SK-N-SH (cell line): ENCODE measurements at regions not wholly inside any gene's neighbourhood (a gene's known extent, or its start where the extent isn't known, plus 50 kb on each side); places are given as distances from the start of the nearest gene placed in this dataset.

Experiments
- CTCF ChIA-PET: fragments of 300-600, 350-600 bp; formaldehyde crosslinking; extraction: SDS; loops from one replicate; lab custom pipeline; 2021; lab: Yijun Ruan, JAX
- POLR2A ChIA-PET: fragments of 350-600 bp; sonication (Branson Sonifier 250); formaldehyde crosslinking; extraction: SDS; loops from one replicate; lab custom pipeline; 2020; ENCODE audit warnings: antibody characterized with exemption, inconsistent platforms; lab: Yijun Ruan, JAX
- DNase-seq: peaks from one replicate; pipeline ENCODE4 v3.0.0; 2012
- H2AFZ ChIP-seq: fragments of 200-600 bp; sonication (generic); 2 replicates; pipeline ENCODE4 v1.8.1; 2016; ENCODE audit warnings: antibody characterized with exemption, mild to moderate bottlenecking, low read depth
- H3F3A ChIP-seq: fragments of 200-600 bp; sonication (generic); replicated peaks from 2 replicates; pipeline ENCODE3; 2016; ENCODE audit warnings: antibody characterized with exemption, mild to moderate bottlenecking; ENCODE audit not compliant: insufficient read depth
- H3K27ac ChIP-seq, 2 experiments: fragments of 200-500 bp in 1 of 2; fragments of 200-600 bp in 1 of 2; sonication (Bioruptor generic) in 1 of 2; sonication (generic), shearing (Covaris generic) in 1 of 2; 2 replicates each; pipeline versions ENCODE4 v1.5.1 to v1.6.1; 2014 to 2016; ENCODE audit warnings: low read depth in 2 of 2, inconsistent platforms in 1 of 2, low read length in 1 of 2, mild to moderate bottlenecking in 1 of 2, mixed read lengths in 1 of 2
- H3K27me3 ChIP-seq: fragments of 200-600 bp; sonication (generic), shearing (Covaris generic); 2 replicates; pipeline ENCODE4 v1.6.1; 2016; ENCODE audit warnings: mixed run types; ENCODE audit not compliant: insufficient read depth
- H3K36me3 ChIP-seq, 2 experiments: fragments of 200-500 bp in 1 of 2; fragments of 200-600 bp in 1 of 2; sonication (Bioruptor generic) in 1 of 2; sonication (generic) in 1 of 2; replicated peaks in 1 of 2; 2 replicates each; pipeline versions ENCODE3 to v1.5.1; 2014 to 2016; ENCODE audit warnings: low read length in 1 of 2, mild to moderate bottlenecking in 1 of 2; ENCODE audit not compliant: insufficient read depth in 2 of 2, control insufficient read depth in 1 of 2
- H3K4me1 ChIP-seq, 2 experiments: fragments of 200-500 bp in 1 of 2; fragments of 200-600 bp in 1 of 2; sonication (Bioruptor generic) in 1 of 2; sonication (generic), shearing (Covaris generic) in 1 of 2; 2 replicates each; pipeline versions ENCODE4 v1.5.1 to v1.6.1; 2014 to 2016; ENCODE audit warnings: low read depth in 1 of 2, low read length in 1 of 2, mixed run types in 1 of 2; ENCODE audit not compliant: insufficient read depth in 2 of 2, control insufficient read depth in 1 of 2
- H3K4me2 ChIP-seq: fragments of 200-600 bp; sonication (generic), shearing (Covaris generic); 2 replicates; pipeline ENCODE4 v1.6.1; 2017; ENCODE audit warnings: mixed run types
- H3K4me3 ChIP-seq, 2 experiments: fragments of 200-500 bp in 1 of 2; fragments of 200-600 bp in 1 of 2; sonication (Bioruptor generic) in 1 of 2; sonication (generic), shearing (Covaris generic) in 1 of 2; 2 replicates each; pipeline versions ENCODE4 v1.5.1 to v1.8.1; 2014 to 2016; ENCODE audit warnings: low read depth in 2 of 2, inconsistent platforms in 1 of 2, low read length in 1 of 2, mild to moderate bottlenecking in 1 of 2, mixed read lengths in 1 of 2, moderate library complexity in 1 of 2
- H3K79me2 ChIP-seq: fragments of 200-600 bp; sonication (generic); 2 replicates; pipeline ENCODE4 v1.8.1; 2017; ENCODE audit warnings: mild to moderate bottlenecking; ENCODE audit not compliant: insufficient read depth
- H3K9ac ChIP-seq: fragments of 200-600 bp; sonication (generic); 2 replicates; pipeline ENCODE4 v1.6.1; 2017; ENCODE audit warnings: mixed run types
- H3K9me2 ChIP-seq: fragments of 200-600 bp; sonication (generic); 2 replicates; pipeline ENCODE4 v1.6.1; 2017; ENCODE audit warnings: mixed run types
- H3K9me3 ChIP-seq: fragments of 200-600 bp; sonication (generic); 2 replicates; pipeline ENCODE4 v1.6.1; 2017; ENCODE audit warnings: mixed run types, mild to moderate bottlenecking, moderate library complexity
- H4K20me1 ChIP-seq: fragments of 200-600 bp; sonication (generic); 2 replicates; pipeline ENCODE4 v1.6.1; 2017; ENCODE audit warnings: mild to moderate bottlenecking, mixed run types; ENCODE audit not compliant: insufficient read depth
- EP300 ChIP-seq, 2 experiments: IDR thresholded peaks; 2 replicates each; pipeline versions ENCODE4 v1.4.0 to v1.6.1; 2012; ENCODE audit warnings: borderline replicate concordance in 1 of 2, low read depth in 1 of 2, low read length in 1 of 2
- EZH2phosphoT487 ChIP-seq: fragments of 200-600 bp; sonication (generic); IDR thresholded peaks from 2 replicates; pipeline ENCODE4 v1.6.1; 2017; ENCODE audit warnings: low read depth, mixed run types, mild to moderate bottlenecking, antibody characterized with exemption, moderate library complexity, borderline replicate concordance
- FOXJ3 ChIP-seq: sonication (generic); formaldehyde crosslinking; IDR thresholded peaks from 2 replicates; pipeline ENCODE4 v1.5.1; 2020; ENCODE audit warnings: mild to moderate bottlenecking, missing genetic modification reagents
- MXI1 ChIP-seq: IDR thresholded peaks from 2 replicates; pipeline ENCODE4 v1.6.1; 2012; ENCODE audit warnings: mild to moderate bottlenecking, low read depth, low read length, improper control_type of control experiment
- NRF1 ChIP-seq: IDR thresholded peaks from 2 replicates; pipeline ENCODE4 v1.6.1; 2012; ENCODE audit warnings: low read depth, mild to moderate bottlenecking, low read length
- REST ChIP-seq: IDR thresholded peaks from 2 replicates; pipeline ENCODE4 v1.6.1; 2012; ENCODE audit warnings: mild to moderate bottlenecking, low read depth, low read length, moderate library complexity
- RFX5 ChIP-seq: IDR thresholded peaks from 2 replicates; pipeline ENCODE4 v1.6.1; 2012; ENCODE audit warnings: mild to moderate bottlenecking, improper control_type of control experiment, low read length
- SIN3A ChIP-seq: IDR thresholded peaks from 2 replicates; pipeline ENCODE4 v1.6.1; 2012; ENCODE audit warnings: low read depth, mild to moderate bottlenecking, low read length, moderate library complexity, borderline replicate concordance
- YY1 ChIP-seq: IDR thresholded peaks from 2 replicates; pipeline ENCODE4 v1.4.0; 2012; ENCODE audit warnings: low read depth, mild to moderate bottlenecking
- WGBS: methylation state at CpG from one replicate; pipeline ENCODE4 v1.1.6; 2017; ENCODE audit warnings: low lambda C conversion rate; 5-methylcytosine and 5-hydroxymethylcytosine counted together
- TF ChIP-seq, protein P1 (sequence below): fragments of 200-600 bp; sonication (generic); IDR thresholded peaks from 2 replicates; pipeline ENCODE4 v1.6.1; 2017; ENCODE audit warnings: antibody characterized with exemption, mild to moderate bottlenecking, moderate library complexity

- TF ChIP-seq SIN3A (no peak), NRF1 (no peak), RFX5 (no peak), YY1 (no peak)
- TF ChIP-seq, protein P1, sequence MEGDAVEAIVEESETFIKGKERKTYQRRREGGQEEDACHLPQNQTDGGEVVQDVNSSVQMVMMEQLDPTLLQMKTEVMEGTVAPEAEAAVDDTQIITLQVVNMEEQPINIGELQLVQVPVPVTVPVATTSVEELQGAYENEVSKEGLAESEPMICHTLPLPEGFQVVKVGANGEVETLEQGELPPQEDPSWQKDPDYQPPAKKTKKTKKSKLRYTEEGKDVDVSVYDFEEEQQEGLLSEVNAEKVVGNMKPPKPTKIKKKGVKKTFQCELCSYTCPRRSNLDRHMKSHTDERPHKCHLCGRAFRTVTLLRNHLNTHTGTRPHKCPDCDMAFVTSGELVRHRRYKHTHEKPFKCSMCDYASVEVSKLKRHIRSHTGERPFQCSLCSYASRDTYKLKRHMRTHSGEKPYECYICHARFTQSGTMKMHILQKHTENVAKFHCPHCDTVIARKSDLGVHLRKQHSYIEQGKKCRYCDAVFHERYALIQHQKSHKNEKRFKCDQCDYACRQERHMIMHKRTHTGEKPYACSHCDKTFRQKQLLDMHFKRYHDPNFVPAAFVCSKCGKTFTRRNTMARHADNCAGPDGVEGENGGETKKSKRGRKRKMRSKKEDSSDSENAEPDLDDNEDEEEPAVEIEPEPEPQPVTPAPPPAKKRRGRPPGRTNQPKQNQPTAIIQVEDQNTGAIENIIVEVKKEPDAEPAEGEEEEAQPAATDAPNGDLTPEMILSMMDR: no peak
Observed at GRCh38 chr11:134745456-134745855, 333.4 kb upstream of the B3GAT1 start (continued).

GRCh38 chr11:134743820-134744195 is 331.8 kb upstream of the B3GAT1 start:
- WGBS: 34% methylated on average over 4 of the region's 4 CpGs
- ChIA-PET POLR2A (no interaction called here), CTCF (no interaction called here)
- Histone ChIP-seq H3K9me3 (no peaks in the 10 kb centered on the region; the same call in 1 of the 2 replicates), H2AFZ (no peak overlapping the region), H3K79me2 (no peaks in the 10 kb centered on the region), H4K20me1 (no peaks in the 10 kb centered on the region), H3K36me3 (no peaks in the 10 kb centered on the region), H3K9ac (no peak overlapping the region), H3K27ac (no peak overlapping the region), H3K4me3 (no peak overlapping the region), H3F3A (no peaks in the 10 kb centered on the region), H3K4me1 (no peaks in the 10 kb centered on the region), H3K9me2 (no peaks in the 10 kb centered on the region), H3K27me3 (no peaks in the 10 kb centered on the region), H3K4me2 (no peak overlapping the region)
- no peak for DNase-seq
- no peak for TF ChIP-seq EP300 (IDR thresholded peaks at IDR 0.05; ENCODE audit: borderline replicate concordance in 1 of 2, low read depth in 1 of 2, low read length in 1 of 2)
- no peak for TF ChIP-seq REST
- no peak for TF ChIP-seq FOXJ3 (CRISPR knock-in tag)
- no peak for TF ChIP-seq EZH2phosphoT487
- TF ChIP-seq MXI1: no peak
